HCT116 (cell line): ENCODE measurements at regions not wholly inside any gene's neighbourhood (a gene's known extent, or its start where the extent isn't known, plus 50 kb on each side); places are given as distances from the start of the nearest gene placed in this dataset.

ENCODE experiments used
- ATAC-seq: fragments of 200-7000 bp; cut with Tn5 transposase; 2 replicates; pipeline ENCODE4 v1.9.1; 2020; ENCODE audit warnings: mild to moderate bottlenecking, moderate library complexity
- BruUV-seq: library from RNA; stranded (reverse); fragments of 400-500 nt; replicated peaks from 2 replicates; lab custom pipeline; 2021; lab: Mats Ljungman, UMichigan
- CTCF ChIA-PET: fragments of 300-600 bp; sonication (Branson Sonifier 250); formaldehyde crosslinking; loops from one replicate; lab custom pipeline; 2021; ENCODE audit warnings: antibody characterized with exemption; lab: Charles Lee
- POLR2A ChIA-PET: fragments of 300-600, 350-600 bp; sonication (Branson Sonifier 250); formaldehyde crosslinking; loops from one replicate; lab custom pipeline; 2021; ENCODE audit warnings: antibody characterized with exemption; lab: Charles Lee
- RAD21 ChIA-PET, 2 experiments: fragments of 300-600 bp; sonication (Branson Sonifier 250); formaldehyde crosslinking; loops; one replicate each; lab custom pipeline; 2023; ENCODE audit warnings: low total read pairs in 2 of 2; ENCODE audit not compliant: uncharacterized antibody in 2 of 2, unreplicated experiment in 2 of 2, low non-redundant PET in 1 of 2; lab: Charles Lee
- DNase-seq: peaks from one replicate; pipeline ENCODE4 v3.0.0-alpha.2; 2010; ENCODE audit warnings: low read depth, low spot score
- H2AFZ ChIP-seq: fragments of 200-600 bp; shearing (Covaris generic), sonication (generic); 2 replicates; pipeline ENCODE4 v1.6.1; 2017; ENCODE audit warnings: low read depth, mixed run types, mixed read lengths, antibody characterized with exemption, low read length; ENCODE audit not compliant: poor library complexity, severe bottlenecking
- H3K27ac ChIP-seq: 2 replicates; pipeline ENCODE4 v1.5.1; 2012; ENCODE audit warnings: low read depth, low read length
- H3K27me3 ChIP-seq: fragments of 200-600 bp; sonication (generic); 2 replicates; pipeline ENCODE4 v1.6.1; 2016; ENCODE audit warnings: mixed run types, low read length, mixed read lengths; ENCODE audit not compliant: insufficient read depth
- H3K36me3 ChIP-seq, 2 experiments: fragments of 200-500 bp in 1 of 2; fragments of 200-600 bp in 1 of 2; sonication (Bioruptor generic) in 1 of 2; sonication (generic) in 1 of 2; 2 replicates each; pipeline versions ENCODE4 v1.5.1 to v1.6.1; 2014 to 2016; ENCODE audit warnings: low read length in 2 of 2, inconsistent platforms in 1 of 2, mixed read lengths in 1 of 2, mixed run types in 1 of 2; ENCODE audit not compliant: insufficient read depth in 2 of 2, control insufficient read depth in 1 of 2
- H3K4me1 ChIP-seq, 2 experiments: fragments of 200-600 bp in 1 of 2; sonication (generic) in 1 of 2; 2 replicates each; pipeline versions ENCODE4 v1.5.1 to v1.6.1; 2012 to 2017; ENCODE audit warnings: low read length in 2 of 2, inconsistent platforms in 1 of 2, mild to moderate bottlenecking in 1 of 2, mixed read lengths in 1 of 2, mixed run types in 1 of 2, moderate library complexity in 1 of 2; ENCODE audit not compliant: insufficient read depth in 2 of 2, control insufficient read depth in 1 of 2
- H3K4me2 ChIP-seq: fragments of 200-600 bp; sonication (generic); 2 replicates; pipeline ENCODE4 v1.6.1; 2017; ENCODE audit warnings: mixed run types, low read length, mixed read lengths
- H3K4me3 ChIP-seq, 2 experiments: fragments of 200-600 bp in 1 of 2; sonication (generic) in 1 of 2; replicated peaks in 1 of 2; 2 replicates each; pipeline ENCODE4 v1.5.1; 2011 to 2016; ENCODE audit warnings: low read length in 2 of 2, control low read depth in 1 of 2, low read depth in 1 of 2, mild to moderate bottlenecking in 1 of 2, mixed read lengths in 1 of 2, mixed run types in 1 of 2
- H3K79me2 ChIP-seq: fragments of 200-600 bp; sonication (generic); 2 replicates; pipeline ENCODE4 v1.6.1; 2017; ENCODE audit warnings: mild to moderate bottlenecking, mixed run types, low read length, moderate library complexity, mixed read lengths; ENCODE audit not compliant: insufficient read depth
- H3K9ac ChIP-seq: fragments of 200-600 bp; sonication (generic); 2 replicates; pipeline ENCODE4 v1.6.1; 2016; ENCODE audit warnings: low read length, mixed read lengths
- H3K9me2 ChIP-seq: fragments of 200-600 bp; sonication (generic), shearing (Covaris generic); 2 replicates; pipeline ENCODE4 v1.6.1; 2017; ENCODE audit warnings: mixed run types, mild to moderate bottlenecking, moderate library complexity; ENCODE audit not compliant: insufficient read depth
- H3K9me3 ChIP-seq, 2 experiments: fragments of 200-500 bp in 1 of 2; fragments of 200-600 bp in 1 of 2; sonication (Bioruptor generic) in 1 of 2; sonication (generic) in 1 of 2; 2 replicates each; pipeline ENCODE4 v1.6.1; 2014 to 2017; ENCODE audit warnings: low read length in 2 of 2, mixed read lengths in 2 of 2, inconsistent platforms in 1 of 2, low read depth in 1 of 2, mild to moderate bottlenecking in 1 of 2, mixed run types in 1 of 2, moderate library complexity in 1 of 2; ENCODE audit not compliant: control insufficient read depth in 1 of 2, insufficient read depth in 1 of 2
- H4K20me1 ChIP-seq: fragments of 200-600 bp; sonication (generic), shearing (Covaris generic); 2 replicates; pipeline ENCODE4 v1.6.1; 2017; ENCODE audit warnings: mixed run types, mild to moderate bottlenecking, moderate library complexity; ENCODE audit not compliant: insufficient read depth
- ELF1 ChIP-seq: IDR thresholded peaks from 2 replicates; pipeline ENCODE4 v1.6.1; 2012; ENCODE audit warnings: low read depth, borderline replicate concordance
- JUND ChIP-seq: IDR thresholded peaks from 2 replicates; pipeline ENCODE4 v1.6.1; 2012
- POLR2AphosphoS5 ChIP-seq: IDR thresholded peaks from 2 replicates; pipeline ENCODE4 v1.6.1; 2011; ENCODE audit warnings: mild to moderate bottlenecking, low read depth, low read length, moderate library complexity
- REST ChIP-seq: IDR thresholded peaks from 2 replicates; pipeline ENCODE4 v1.6.1; 2012; ENCODE audit warnings: low read depth
- SIN3A ChIP-seq: IDR thresholded peaks from 2 replicates; pipeline ENCODE4 v1.6.1; 2012; ENCODE audit warnings: low read depth
- ZBTB33 ChIP-seq: IDR thresholded peaks from 2 replicates; pipeline ENCODE4 v1.6.1; 2011; ENCODE audit warnings: mild to moderate bottlenecking, low read length, moderate library complexity; ENCODE audit not compliant: insufficient replicate concordance; ENCODE audit errors: extremely low read depth
- ZFX ChIP-seq: fragments of 450-650 bp; IDR thresholded peaks from 2 replicates; pipeline ENCODE4 v1.6.1; 2017
- ZNF274 ChIP-seq: fragments of 200-500 bp; sonication (Bioruptor generic); IDR thresholded peaks from 2 replicates; pipeline ENCODE4 v1.6.1; 2014; ENCODE audit warnings: mild to moderate bottlenecking, low read depth, low read length, inconsistent platforms
- intact Hi-C: fragments of 100-400 bp; cut with micrococcal nuclease; formaldehyde crosslinking; loops from 2 replicates; pipeline ENCODE4 v1.10.0; 2022

- TF ChIP-seq ZBTB33 (no peak), POLR2AphosphoS5 (no peak), ZFX (no peak), REST (no peak)
Measured at GRCh38 chr5:136590581-136590980, 225.2 kb upstream of the TRPC7 start (continued).

- TF ChIP-seq ZNF274 (no peak), SIN3A (no peak), ELF1 (no peak), JUND (no peak)
- Histone ChIP-seq H3K4me2 (no peak overlapping the region), H3K27ac (no peak overlapping the region), H3K36me3 (no peaks in the 10 kb centered on the region), H3K27me3 (no peaks in the 10 kb centered on the region), H3K9ac (no peak overlapping the region), H3K9me2 (no peaks in the 10 kb centered on the region), H3K79me2 (no peaks in the 10 kb centered on the region), H2AFZ (no peak overlapping the region), H4K20me1 (no peaks in the 10 kb centered on the region), H3K9me3 (no peaks in the 10 kb centered on the region), H3K4me1 (no peaks in the 10 kb centered on the region), H3K4me3 (no peak overlapping the region)
- ChIA-PET CTCF (no interaction called here), POLR2A (no interaction called here), RAD21 (no interaction called here)
- intact Hi-C loops: no loop called here
- no TSS peak for BruUV-seq
- ATAC-seq (no peak), DNase-seq (no peak)
Measured at GRCh38 chr5:136586196-136586595, 220.9 kb upstream of the TRPC7 start.
